ENCODE measurements at regions not wholly inside any gene's neighbourhood (a gene's known extent, or its start where the extent isn't known, plus 50 kb on each side); places are given as distances from the start of the nearest gene placed in this dataset.
"Not testable (repeated sequence)": the region's sequence is repeated elsewhere in the genome, so short reads cannot be mapped to it uniquely, and the experiment has no call there.

DNA sequence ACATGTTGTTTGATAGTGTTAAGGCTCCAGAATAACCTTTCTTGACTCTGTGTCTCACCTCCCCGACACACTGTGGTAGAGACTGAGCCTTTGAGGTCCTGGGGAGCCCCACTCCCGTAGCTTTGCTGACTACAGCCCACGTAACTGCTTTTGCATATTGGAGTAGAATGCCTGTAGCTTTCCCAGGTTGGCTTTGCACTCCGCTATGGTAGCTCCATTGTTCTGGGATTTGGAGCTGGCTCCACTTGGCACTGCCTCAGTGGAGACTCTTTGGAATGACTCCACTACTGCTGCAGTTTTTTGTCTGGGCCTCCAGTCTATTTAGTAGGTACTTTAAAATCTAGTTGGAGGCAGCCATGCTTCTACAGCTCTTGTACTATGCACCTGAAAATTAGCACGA, 56.2 kb upstream of the ANXA1 start:
- no peak for DNase-seq (ENCODE audit: low read depth)

DNA sequence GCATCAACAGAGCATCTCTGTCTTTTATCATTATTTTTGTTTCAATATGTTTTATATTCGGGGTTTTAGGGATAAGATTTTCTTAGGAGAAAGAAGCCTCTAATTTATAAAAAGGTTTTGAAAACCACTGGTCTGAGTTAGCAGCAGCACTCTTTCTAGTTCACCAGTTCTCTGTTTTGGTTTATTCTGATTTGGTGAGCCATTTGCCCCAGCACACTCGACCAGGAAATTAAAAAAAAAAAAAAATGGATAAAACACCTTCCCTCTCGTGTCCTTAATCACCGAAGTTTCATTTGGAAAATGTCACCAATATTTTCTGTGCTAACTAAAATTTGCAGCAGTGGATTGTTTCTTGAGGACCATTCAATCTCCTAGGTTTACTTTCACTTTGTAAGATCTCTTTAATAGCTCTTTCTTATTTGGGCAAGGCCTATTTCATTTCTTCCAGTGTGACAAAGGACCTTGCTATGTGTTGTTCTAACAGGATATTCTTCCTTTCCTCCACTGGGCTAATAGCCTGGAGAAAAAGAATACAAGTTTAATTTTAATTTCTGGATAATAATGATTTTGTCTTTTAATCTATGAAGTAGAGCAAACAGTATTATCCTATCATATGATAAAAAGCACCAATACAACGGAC, 57.8 kb upstream of the ANXA1 start:
- DNase-seq (ENCODE audit: low read depth) = peak; percentile 43

DNA sequence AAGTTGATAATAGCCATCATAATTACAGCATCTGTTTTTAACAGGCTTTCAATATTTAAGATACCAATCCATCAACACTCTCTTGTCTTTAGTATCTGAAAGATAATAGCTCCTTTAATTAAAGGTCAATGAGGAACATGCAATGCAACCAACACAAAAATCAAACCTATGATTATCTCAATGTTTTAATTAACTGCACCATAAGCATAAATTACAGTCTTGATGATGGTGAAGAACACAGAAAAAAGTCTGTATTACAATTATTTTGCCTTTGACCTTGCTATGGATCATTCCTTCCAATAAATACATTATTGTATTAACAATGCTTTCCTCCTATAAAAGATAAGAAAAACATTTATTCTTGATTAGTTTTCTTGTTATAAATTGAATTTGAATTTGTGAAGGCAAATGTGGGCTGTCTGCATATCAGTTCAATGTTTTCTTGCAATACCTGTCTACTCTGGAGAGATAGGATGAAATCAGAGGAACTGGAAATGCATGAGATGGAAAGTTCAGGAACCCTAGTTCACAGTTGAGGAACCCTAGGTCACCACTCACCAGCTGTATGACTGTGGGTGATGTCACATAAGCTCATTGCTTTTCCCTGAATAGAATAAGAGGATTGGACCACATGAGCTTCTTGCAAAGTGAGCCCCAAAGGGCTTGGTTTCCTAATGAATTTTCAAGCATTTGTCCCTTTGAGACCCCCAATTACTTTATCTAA, 58.5 kb upstream of the ANXA1 start:
- no peak for DNase-seq (ENCODE audit: low read depth)

GRCh38 chr9:73091909-73092308, 59.8 kb upstream of the ANXA1 start:
- no peak for DNase-seq (ENCODE audit: low read depth)

DNA sequence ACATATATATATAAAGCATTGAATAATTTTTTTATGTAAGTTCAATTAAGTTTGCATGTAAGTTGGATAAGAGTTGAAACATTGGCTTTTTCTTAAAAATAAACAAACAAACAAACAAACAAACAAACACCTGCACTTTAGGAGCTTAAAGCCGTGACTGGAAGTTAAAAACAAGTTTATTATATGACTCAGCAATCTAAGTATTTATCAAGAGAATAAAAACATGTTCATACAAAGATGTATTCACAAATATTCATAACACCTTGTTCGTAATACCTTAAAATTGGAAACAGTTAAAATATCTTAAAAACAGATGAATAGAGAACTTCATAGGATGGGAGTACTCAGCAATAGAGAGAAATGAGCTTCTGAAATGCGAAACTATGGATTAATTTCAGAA, 61.5 kb upstream of the ANXA1 start:
- no peak for DNase-seq (ENCODE audit: low read depth)

DNA sequence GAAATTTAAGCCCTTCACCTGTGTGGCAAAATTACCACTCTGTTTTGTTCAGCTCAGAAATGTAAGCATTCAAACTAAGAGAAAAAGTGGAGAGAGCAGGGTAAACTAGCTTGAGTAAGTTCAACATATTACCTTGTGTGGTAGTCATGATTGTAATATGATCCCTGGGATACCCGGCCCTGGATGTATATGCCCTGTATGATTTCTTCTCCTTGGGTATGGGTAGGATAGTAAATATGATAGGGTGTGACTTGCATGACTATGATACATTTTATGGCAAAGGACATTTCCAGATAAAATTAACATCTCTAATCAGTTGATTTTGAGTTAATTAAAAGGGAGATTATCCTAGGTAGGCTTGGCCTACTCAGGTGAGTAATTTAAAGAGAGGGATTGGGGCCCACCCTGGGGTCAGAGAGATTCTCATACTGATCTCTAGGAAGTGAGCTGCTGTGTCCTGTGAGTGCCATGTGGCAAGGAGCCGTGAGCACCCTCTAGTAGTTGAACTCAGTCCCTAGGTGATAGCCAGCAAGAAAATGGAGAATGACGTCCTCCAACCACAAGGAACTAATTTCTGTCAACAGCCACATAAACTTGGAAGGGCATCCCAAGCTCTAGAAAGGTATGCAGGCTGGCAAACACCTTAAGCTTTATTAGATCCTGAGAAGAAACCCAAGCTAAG, 62.2 kb upstream of the ANXA1 start:
- no peak for DNase-seq (ENCODE audit: low read depth)

GRCh38 chr9:73087876-73088275, 63.8 kb upstream of the ANXA1 start:
- not testable (repeated sequence) for DNase-seq (ENCODE audit: low read depth)

GRCh38 chr9:73083519-73083918, 68.1 kb upstream of the ANXA1 start:
- no peak for DNase-seq (ENCODE audit: low read depth)

- peak; percentile 73 for DNase-seq (ENCODE audit: low read depth)
Observed at GRCh38 chr9:73081979-73082657, 69.5 kb upstream of the ANXA1 start.

GRCh38 chr9:73080110-73080694, 71.5 kb upstream of the ANXA1 start:
- peak; percentile 14 for DNase-seq (ENCODE audit: low read depth)

DNA sequence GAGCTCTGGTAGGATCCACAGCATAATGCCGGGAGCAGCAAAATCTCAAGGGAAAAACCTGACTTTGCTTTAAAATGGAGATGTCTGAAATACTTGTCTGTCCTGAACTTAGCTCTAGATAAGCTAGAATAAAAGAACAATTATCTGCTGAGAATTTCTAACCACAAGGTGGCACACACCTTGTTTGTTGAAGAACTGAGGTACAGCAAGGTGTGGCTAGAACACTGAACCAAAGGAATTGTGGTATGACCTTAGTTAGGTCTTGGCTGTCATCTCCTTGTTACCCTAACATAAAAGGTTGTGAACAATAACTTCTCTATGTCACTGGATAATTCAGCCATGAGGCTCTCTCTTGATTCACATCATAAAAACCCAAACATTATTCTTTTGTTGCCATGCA, 72.3 kb upstream of the ANXA1 start:
- no peak for DNase-seq (ENCODE audit: low read depth)

DNA sequence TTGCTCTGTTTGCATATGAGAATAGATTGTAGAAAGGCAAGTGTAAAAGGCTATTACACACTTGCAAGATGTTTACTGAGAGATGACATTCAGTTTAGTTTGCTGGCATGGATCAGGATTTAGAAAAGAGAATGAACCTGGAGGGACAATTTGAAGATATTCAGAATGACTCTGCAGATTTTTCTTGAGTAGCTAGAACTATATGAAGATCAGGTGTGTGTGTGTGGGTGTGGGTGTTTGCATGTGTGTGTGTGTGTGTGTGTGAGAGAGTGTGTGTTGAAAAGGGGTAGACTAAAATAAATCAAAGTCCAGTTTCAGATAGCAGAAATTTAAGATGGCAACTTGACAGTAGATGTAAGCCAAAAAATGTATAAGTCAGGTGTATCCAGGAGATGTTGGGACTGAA, 74.0 kb upstream of the ANXA1 start:
- DNase-seq (ENCODE audit: low read depth) = no peak

- DNase-seq (ENCODE audit: low read depth) = no peak
Observed at GRCh38 chr9:73076970-73077369, 74.7 kb upstream of the ANXA1 start.

GRCh38 chr9:73074176-73074708, 77.4 kb upstream of the ANXA1 start:
- peak; percentile 9 for DNase-seq (ENCODE audit: low read depth)

DNA sequence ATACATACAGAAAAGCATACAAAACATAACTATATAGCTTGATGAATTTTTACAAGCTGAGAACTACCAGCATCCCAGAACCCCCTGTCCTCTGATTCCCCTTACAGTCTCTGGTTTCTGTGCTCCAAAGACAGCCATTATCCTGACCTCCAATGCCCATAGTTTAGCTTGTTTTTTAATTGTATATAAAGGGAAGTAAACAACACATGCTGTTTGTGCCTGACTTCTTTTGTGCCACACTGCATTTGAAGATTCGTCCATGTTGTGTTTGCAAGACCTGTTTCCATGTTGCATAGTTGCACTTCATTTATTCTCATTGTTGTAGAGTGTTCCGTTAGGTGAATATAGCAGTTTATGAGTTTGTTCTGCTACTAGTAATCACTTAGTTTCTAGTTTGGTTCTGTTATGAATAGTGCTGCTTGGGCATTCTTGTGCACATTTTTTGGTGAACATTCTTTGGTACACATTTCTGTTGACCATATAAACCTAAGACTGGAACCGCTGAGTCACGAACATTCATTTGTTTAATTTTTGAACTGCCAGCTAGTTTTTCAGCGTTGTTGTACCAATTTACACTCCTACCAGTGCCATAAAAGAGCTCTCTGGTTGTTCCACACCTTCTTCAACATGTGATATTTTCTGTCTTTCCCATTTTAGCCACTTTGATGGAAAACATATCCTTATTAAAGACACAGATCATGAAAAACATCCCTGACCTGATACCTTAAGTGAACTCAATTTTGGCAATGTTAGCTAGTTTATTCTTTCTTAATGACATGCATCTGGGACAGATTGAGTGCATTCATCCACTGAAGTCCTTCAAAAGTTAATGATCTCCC, 78.1 kb upstream of the ANXA1 start:
- DNase-seq (ENCODE audit: low read depth) = peak; percentile 17

DNA sequence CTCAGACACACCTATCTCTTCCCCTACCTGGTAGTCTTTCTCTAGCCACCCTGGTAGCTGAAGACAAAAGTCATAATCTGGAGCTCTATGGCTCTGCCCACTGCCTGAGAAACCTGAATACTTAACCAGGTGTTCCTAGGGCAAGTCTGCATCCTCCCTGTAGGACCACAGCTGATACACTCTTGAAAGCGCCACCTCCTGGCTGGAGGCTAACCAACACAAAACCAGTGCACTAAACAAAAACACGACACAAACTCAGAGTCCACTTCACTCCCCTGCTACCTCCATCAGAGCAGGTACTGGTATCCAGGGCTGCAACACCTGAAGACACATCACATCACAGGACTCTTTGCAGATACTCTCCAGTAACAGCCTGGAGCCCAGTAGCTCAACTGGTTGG, 84.6 kb upstream of the ANXA1 start:
- no peak for DNase-seq (ENCODE audit: low read depth)

DNA sequence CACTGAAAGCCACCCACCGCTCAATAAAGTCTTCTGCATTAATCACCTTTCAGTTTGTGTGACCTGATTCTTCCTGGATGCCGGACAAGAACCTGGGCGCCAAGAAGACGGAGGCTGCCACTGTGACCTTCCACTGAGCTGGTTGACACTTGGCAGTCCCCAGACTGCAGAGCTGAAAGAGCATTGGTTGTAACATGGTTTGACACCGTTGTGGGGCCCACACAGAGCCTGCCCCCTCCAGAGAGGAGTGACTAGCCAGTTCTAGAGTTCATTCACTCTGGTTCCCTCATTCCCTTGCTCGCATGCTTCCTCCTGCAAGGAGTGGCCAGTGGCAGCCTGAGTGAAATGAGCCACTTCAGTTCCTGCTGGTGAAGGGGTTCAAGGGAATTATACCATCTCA, 86.2 kb upstream of the ANXA1 start:
- DNase-seq (ENCODE audit: low read depth) = no peak

DNA sequence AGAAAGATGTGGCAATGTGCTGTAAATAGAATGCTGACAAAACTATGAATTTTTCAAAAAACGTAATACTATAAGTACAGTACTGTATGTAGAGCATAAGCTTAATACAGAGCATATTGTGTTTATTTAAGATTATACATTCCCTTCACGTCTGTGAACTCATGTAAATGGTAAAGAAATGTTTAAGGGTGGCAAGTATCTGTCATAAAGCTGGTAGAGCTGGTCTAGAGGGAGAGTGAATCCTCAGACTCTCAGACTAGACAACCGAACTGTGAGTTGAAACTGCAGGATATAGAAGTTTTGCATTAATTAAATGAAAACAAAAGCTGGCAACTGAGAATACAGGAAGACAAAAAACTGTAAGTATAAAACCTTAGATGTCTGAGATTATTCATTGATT, 87.3 kb upstream of the ANXA1 start:
- no peak for DNase-seq (ENCODE audit: low read depth)

- DNase-seq (ENCODE audit: low read depth) = no peak
Observed at GRCh38 chr9:73061146-73061545, 90.5 kb upstream of the ANXA1 start.

DNA sequence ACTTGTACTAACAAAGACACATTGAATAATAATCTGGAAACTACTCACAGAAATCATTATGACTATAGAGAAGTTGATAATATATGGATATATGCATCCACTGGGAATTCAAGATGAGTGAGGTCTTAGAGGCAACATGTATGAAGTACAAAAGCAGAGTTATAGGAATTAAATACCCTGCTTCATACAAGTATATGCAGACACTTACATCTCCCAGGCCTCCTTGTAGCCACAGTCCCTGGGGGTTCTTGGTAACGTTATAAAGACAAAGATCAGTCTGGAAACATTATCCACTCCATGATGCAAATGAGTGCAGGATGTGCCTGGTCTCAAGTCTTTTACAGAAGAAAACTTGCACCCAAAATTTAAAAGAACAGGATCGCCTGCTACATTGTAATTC, 92.4 kb upstream of the ANXA1 start:
- DNase-seq (ENCODE audit: low read depth) = no peak

- DNase-seq (ENCODE audit: low read depth) = no peak
Observed at GRCh38 chr9:73056245-73056644, 95.4 kb upstream of the ANXA1 start.
